B cell (primary cell): ENCODE measurements at regions not wholly inside any gene's neighbourhood (a gene's known extent, or its start where the extent isn't known, plus 50 kb on each side); places are given as distances from the start of the nearest gene placed in this dataset.

Experiments
- ATAC-seq: fragments of 200-7000 bp; cut with Tn5 transposase; one replicate; pipeline ENCODE4 v1.10.0; 2021; ENCODE audit warnings: low read depth, mild to moderate bottlenecking, moderate number of reproducible peaks, moderate library complexity
- CTCF ChIA-PET: fragments of 350-600 bp; sonication (Branson Sonifier 250); formaldehyde crosslinking; loops from one replicate; lab custom pipeline; 2021; ENCODE audit warnings: antibody characterized with exemption, inconsistent platforms; lab: Charles Lee
- POLR2A ChIA-PET: fragments of 350-600 bp; sonication (Branson Sonifier 250); formaldehyde crosslinking; loops from one replicate; lab custom pipeline; 2021; ENCODE audit warnings: antibody characterized with exemption; lab: Charles Lee
- DNase-seq: peaks from one replicate; pipeline ENCODE4 v3.0.0; 2013
- H2AFZ ChIP-seq: 2 replicates; pipeline ENCODE4 v1.6.1; 2012; ENCODE audit warnings: mild to moderate bottlenecking, low read depth, low read length; ENCODE audit not compliant: insufficient read depth, poor library complexity, severe bottlenecking
- H3K27ac ChIP-seq, 2 donors: 1 replicate in 1 of 2; 2 replicates in 1 of 2; pipeline ENCODE4 v1.5.1; 2012 to 2013; ENCODE audit warnings: low read length in 2 of 2, mild to moderate bottlenecking in 2 of 2, moderate library complexity in 1 of 2
- H3K27me3 ChIP-seq, 4 experiments: fragments of 200-600 bp in 1 of 4; sonication (generic) in 1 of 4; replicated peaks in 1 of 4; 1 replicate in 2 of 4; 2 replicates in 2 of 4; pipeline versions ENCODE4 v1.6.1 to v1.7.0; 2013 to 2016; ENCODE audit warnings: low read length in 3 of 4, mild to moderate bottlenecking in 2 of 4, mixed read lengths in 1 of 4, moderate library complexity in 1 of 4; ENCODE audit not compliant: insufficient read depth in 4 of 4, control insufficient read depth in 3 of 4; ENCODE audit errors: control extremely low read depth in 1 of 4
- H3K36me3 ChIP-seq, 2 experiments: replicated peaks in 1 of 2; 1 replicate in 1 of 2; 2 replicates in 1 of 2; pipeline versions ENCODE4 v1.6.1 to v1.7.1; 2013; ENCODE audit warnings: low read length in 1 of 2; ENCODE audit not compliant: insufficient read depth in 2 of 2, control insufficient read depth in 1 of 2; ENCODE audit errors: control extremely low read depth in 1 of 2, extremely low read depth in 1 of 2
- H3K4me1 ChIP-seq, 2 donors: fragments of 200-600 bp in 1 of 2; sonication (generic) in 1 of 2; 1 replicate in 1 of 2; 2 replicates in 1 of 2; pipeline versions ENCODE4 v1.5.1 to v1.6.1; 2013 to 2017; ENCODE audit warnings: low read length in 2 of 2; ENCODE audit not compliant: control insufficient read depth in 2 of 2, insufficient read depth in 2 of 2
- H3K4me2 ChIP-seq: replicated peaks from 2 replicates; pipeline ENCODE3; 2012; ENCODE audit warnings: mild to moderate bottlenecking, low read depth, low read length; ENCODE audit not compliant: poor library complexity, severe bottlenecking
- H3K4me3 ChIP-seq, 5 experiments: fragments of 200-600 bp in 1 of 5; sonication (generic) in 1 of 5; 1 replicate in 3 of 5; 2 replicates in 2 of 5; pipeline versions ENCODE4 v1.5.1 to v1.7.0; 2011 to 2016; ENCODE audit warnings: low read length in 4 of 5, mild to moderate bottlenecking in 4 of 5, low read depth in 2 of 5, control low read depth in 1 of 5, moderate library complexity in 1 of 5; ENCODE audit not compliant: insufficient read depth in 1 of 5; ENCODE audit errors: control extremely low read depth in 1 of 5, extremely low read depth in 1 of 5
- H3K79me2 ChIP-seq: fragments of 200-600 bp; sonication (generic); one replicate; pipeline ENCODE4 v1.6.0; 2016; ENCODE audit warnings: low read length; ENCODE audit not compliant: control insufficient read depth, insufficient read depth
- H3K9ac ChIP-seq: fragments of 200-600 bp; sonication (generic); 2 replicates; pipeline ENCODE4 v1.6.1; 2017; ENCODE audit warnings: mild to moderate bottlenecking, low read length, moderate library complexity
- H3K9me3 ChIP-seq, 3 donors: one replicate each; pipeline versions ENCODE4 v1.6.1 to v1.7.1; 2013; ENCODE audit warnings: low read length in 2 of 3; ENCODE audit not compliant: control insufficient read depth in 2 of 3, insufficient read depth in 1 of 3; ENCODE audit errors: control extremely low read depth in 1 of 3
- H4K20me1 ChIP-seq: 2 replicates; pipeline ENCODE4 v1.6.0; 2012; ENCODE audit warnings: mild to moderate bottlenecking, low read length; ENCODE audit not compliant: insufficient read depth, control insufficient read depth, poor library complexity, severe bottlenecking
- H3K27ac Mint-ChIP-seq: one replicate; pipeline ENCODE4 v1.8.0; 2021; ENCODE audit warnings: mixed read lengths
- H3K27me3 Mint-ChIP-seq: one replicate; pipeline ENCODE4 v1.8.0; 2021; ENCODE audit warnings: mixed read lengths
- H3K4me1 Mint-ChIP-seq: one replicate; pipeline ENCODE4 v1.8.0; 2021; ENCODE audit warnings: mixed read lengths
- H3K4me3 Mint-ChIP-seq: one replicate; pipeline ENCODE4 v1.8.0; 2021; ENCODE audit warnings: mixed read lengths
- H3K9me3 Mint-ChIP-seq: one replicate; pipeline ENCODE4 v1.8.0; 2022; ENCODE audit warnings: mixed read lengths; ENCODE audit not compliant: insufficient read depth
- EZH2 ChIP-seq: IDR thresholded peaks from 2 replicates; pipeline ENCODE4 v1.6.1; 2012; ENCODE audit warnings: borderline replicate concordance, low read depth, mild to moderate bottlenecking, moderate library complexity, low read length; ENCODE audit not compliant: insufficient read depth, poor library complexity, severe bottlenecking
- whole genome bisulfite sequencing: methylation state at CpG from one replicate; pipeline ENCODE4 v1.1.5; 2013; ENCODE audit warnings: missing lambda C conversion rate; ENCODE audit not compliant: insufficient coverage; 5-methylcytosine and 5-hydroxymethylcytosine counted together
- intact Hi-C: fragments of 100-400 bp; cut with micrococcal nuclease; formaldehyde crosslinking; loops from one replicate; pipeline ENCODE4 v1.10.0; 2022
- TF ChIP-seq, protein P1 (sequence below): fragments of 200-600 bp; IDR thresholded peaks from one replicate; pipeline ENCODE4 v1.8.0; 2022; ENCODE audit warnings: antibody characterized with exemption, mild to moderate bottlenecking

DNA sequence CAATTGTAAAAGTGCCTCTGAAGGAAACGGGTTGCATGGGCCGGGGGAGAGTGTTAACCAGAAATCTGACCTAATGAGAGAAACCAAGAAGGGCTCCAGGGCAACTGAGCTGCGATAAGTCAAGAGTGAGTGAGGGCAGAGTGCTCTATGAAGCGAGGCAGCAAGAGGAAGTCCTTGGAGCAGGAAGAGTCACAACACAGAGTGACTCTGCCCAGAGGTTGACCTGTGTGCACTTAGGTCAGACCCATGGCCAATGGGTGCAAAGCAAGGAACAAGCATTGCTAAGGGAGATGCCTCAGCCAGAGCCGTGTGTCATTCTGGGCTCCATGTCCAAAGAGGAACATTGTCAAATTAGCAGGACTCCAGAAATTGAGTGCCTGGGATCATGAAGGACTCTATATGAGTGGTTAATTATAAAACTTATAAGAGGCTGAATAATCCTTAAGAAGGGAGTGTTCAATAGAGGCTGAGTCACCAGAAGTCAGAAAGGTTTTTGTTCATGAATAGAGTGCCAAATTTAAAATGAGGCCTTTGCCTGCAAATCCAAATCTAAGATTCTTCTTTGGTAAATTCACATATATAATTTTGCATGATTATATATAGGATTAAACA is 438.5 kb downstream of the MED10 start:
- 69% methylated on average over 4 of the region's 5 CpGs for WGBS

DNA sequence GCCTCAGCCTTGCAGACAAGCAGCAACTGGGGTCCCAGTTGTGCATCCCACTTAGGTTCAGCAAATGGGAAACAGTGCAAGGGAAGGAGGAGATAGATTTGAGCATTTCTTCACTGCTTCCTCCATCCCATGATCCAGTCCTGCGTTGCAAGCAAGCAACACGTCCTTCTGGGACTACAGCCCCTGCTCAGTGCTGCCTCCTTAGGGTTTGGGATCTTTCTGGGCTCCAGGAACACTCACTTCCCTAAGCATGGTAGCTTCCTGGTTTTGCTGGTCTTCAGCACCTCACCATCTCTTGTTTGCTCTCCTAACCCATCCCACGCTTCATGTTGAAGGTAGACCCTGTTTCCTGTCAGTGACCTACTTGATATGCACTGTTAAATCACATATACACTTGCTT is 444.7 kb downstream of the MED10 start:
- Mint-ChIP-seq H3K4me1 (no peaks in the 10 kb centered on the region), H3K9me3 (no peaks in the 10 kb centered on the region), H3K27ac (no peak overlapping the region), H3K27me3 (peaks cover 8% of the 10 kb centered on the region), H3K4me3 (no peak overlapping the region)
- Histone ChIP-seq H3K4me2 (no peak overlapping the region), H4K20me1 (no peaks in the 10 kb centered on the region), H3K4me3 (no peak overlapping the region), H3K36me3 (no peaks in the 10 kb centered on the region), H2AFZ (no peak overlapping the region), H3K9ac (no peak overlapping the region), H3K27ac (no peak overlapping the region), H3K9me3 (no peaks in the 10 kb centered on the region), H3K27me3 (no peaks in the 10 kb centered on the region), H3K79me2 (no peaks in the 10 kb centered on the region), H3K4me1 (no peaks in the 10 kb centered on the region)
- ATAC-seq (no peak), DNase-seq (no peak)
- ChIA-PET POLR2A (no interaction called here), CTCF (no interaction called here)
- intact Hi-C loops = no loop called here
- TF ChIP-seq, protein P1, sequence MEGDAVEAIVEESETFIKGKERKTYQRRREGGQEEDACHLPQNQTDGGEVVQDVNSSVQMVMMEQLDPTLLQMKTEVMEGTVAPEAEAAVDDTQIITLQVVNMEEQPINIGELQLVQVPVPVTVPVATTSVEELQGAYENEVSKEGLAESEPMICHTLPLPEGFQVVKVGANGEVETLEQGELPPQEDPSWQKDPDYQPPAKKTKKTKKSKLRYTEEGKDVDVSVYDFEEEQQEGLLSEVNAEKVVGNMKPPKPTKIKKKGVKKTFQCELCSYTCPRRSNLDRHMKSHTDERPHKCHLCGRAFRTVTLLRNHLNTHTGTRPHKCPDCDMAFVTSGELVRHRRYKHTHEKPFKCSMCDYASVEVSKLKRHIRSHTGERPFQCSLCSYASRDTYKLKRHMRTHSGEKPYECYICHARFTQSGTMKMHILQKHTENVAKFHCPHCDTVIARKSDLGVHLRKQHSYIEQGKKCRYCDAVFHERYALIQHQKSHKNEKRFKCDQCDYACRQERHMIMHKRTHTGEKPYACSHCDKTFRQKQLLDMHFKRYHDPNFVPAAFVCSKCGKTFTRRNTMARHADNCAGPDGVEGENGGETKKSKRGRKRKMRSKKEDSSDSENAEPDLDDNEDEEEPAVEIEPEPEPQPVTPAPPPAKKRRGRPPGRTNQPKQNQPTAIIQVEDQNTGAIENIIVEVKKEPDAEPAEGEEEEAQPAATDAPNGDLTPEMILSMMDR = no peak
- no peak for TF ChIP-seq EZH2
- 54% methylated on average over 2 of the region's 3 CpGs for WGBS

More for the DNA sequence above, 438.5 kb downstream of the MED10 start:
- H3K9me3 ChIP-seq = no peaks in the 10 kb centered on the region
- H3K27me3 Mint-ChIP-seq = peaks cover 10% of the 10 kb centered on the region
- ChIA-PET CTCF (no interaction called here), POLR2A (no interaction called here)
- ATAC-seq = no peak
- H3K4me1 ChIP-seq = no peaks in the 10 kb centered on the region
- H3K79me2 ChIP-seq = no peaks in the 10 kb centered on the region
- intact Hi-C loops = no loop called here
- no peaks in the 10 kb centered on the region for H3K27me3 ChIP-seq
- H3K4me1 Mint-ChIP-seq = no peaks in the 10 kb centered on the region
- no peak overlapping the region for H3K27ac Mint-ChIP-seq
- H3K36me3 ChIP-seq = no peaks in the 10 kb centered on the region
- H3K27ac ChIP-seq = no peak overlapping the region
- no peak overlapping the region for H3K9ac ChIP-seq
- TF ChIP-seq, protein P1 = no peak
- no peak for TF ChIP-seq EZH2
- H4K20me1 ChIP-seq = no peaks in the 10 kb centered on the region
- H3K9me3 Mint-ChIP-seq = no peaks in the 10 kb centered on the region
- no peak overlapping the region for H3K4me3 ChIP-seq
- no peak for DNase-seq
- H2AFZ ChIP-seq = no peak overlapping the region
- no peak overlapping the region for H3K4me3 Mint-ChIP-seq
- H3K4me2 ChIP-seq = no peak overlapping the region
